Retina (tissue), 1 donor: ENCODE measurements at regions not wholly inside any gene's neighbourhood (a gene's known extent, or its start where the extent isn't known, plus 50 kb on each side); places are given as distances from the start of the nearest gene placed in this dataset.

Experiments
- DNase-seq: peaks from one replicate; pipeline ENCODE4 v3.0.0-alpha.2; 2016

GRCh38 chr6:91868539-91869202 is 1281.8 kb upstream of the MAP3K7 start:
- DNase-seq: no peak

GRCh38 chr6:91865889-91866288 is 1279.0 kb upstream of the MAP3K7 start:
- no peak for DNase-seq

- no peak for DNase-seq
These were observed 1278.0 kb upstream of the MAP3K7 start for GRCh38 chr6:91864911-91865310.

GRCh38 chr6:91860541-91861335 is 1273.9 kb upstream of the MAP3K7 start:
- no peak for DNase-seq

GRCh38 chr6:91852252-91852651 is 1265.4 kb upstream of the MAP3K7 start:
- no peak for DNase-seq

GRCh38 chr6:91834813-91835212 is 1247.9 kb upstream of the MAP3K7 start:
- no peak for DNase-seq

- no peak for DNase-seq
These were observed 1240.3 kb upstream of the MAP3K7 start for GRCh38 chr6:91827151-91827550.

- no peak for DNase-seq
These were observed 1239.3 kb upstream of the MAP3K7 start for GRCh38 chr6:91826128-91826527.

GRCh38 chr6:91824331-91824730 is 1237.5 kb upstream of the MAP3K7 start:
- DNase-seq: no peak

GRCh38 chr6:91822581-91822980 is 1235.7 kb upstream of the MAP3K7 start:
- no peak for DNase-seq

GRCh38 chr6:91816335-91816734 is 1229.5 kb upstream of the MAP3K7 start:
- DNase-seq: no peak

- no peak for DNase-seq
These were observed 1226.8 kb upstream of the MAP3K7 start for GRCh38 chr6:91813641-91814040.

GRCh38 chr6:91812596-91813274 is 1225.9 kb upstream of the MAP3K7 start:
- DNase-seq: no peak

GRCh38 chr6:91804981-91805380 is 1218.1 kb upstream of the MAP3K7 start:
- DNase-seq: no peak

- no peak for DNase-seq
These were observed 1215.6 kb upstream of the MAP3K7 start for GRCh38 chr6:91802431-91802830.

- DNase-seq: no peak
These were observed 1209.7 kb upstream of the MAP3K7 start for GRCh38 chr6:91796603-91797002.

GRCh38 chr6:91788501-91788900 is 1201.6 kb upstream of the MAP3K7 start:
- DNase-seq: no peak

- no peak for DNase-seq
These were observed 1199.8 kb upstream of the MAP3K7 start for GRCh38 chr6:91786474-91787184.

- no peak for DNase-seq
These were observed 1195.9 kb upstream of the MAP3K7 start for GRCh38 chr6:91782802-91783201.

- no peak for DNase-seq
These were observed 1195.1 kb upstream of the MAP3K7 start for GRCh38 chr6:91781946-91782345.

GRCh38 chr6:91780270-91780669 is 1193.4 kb upstream of the MAP3K7 start:
- DNase-seq: no peak

- no peak for DNase-seq
These were observed 1174.7 kb upstream of the MAP3K7 start for GRCh38 chr6:91761621-91762020.

- no peak for DNase-seq
These were observed 1167.8 kb upstream of the MAP3K7 start for GRCh38 chr6:91754691-91755090.
